ENCODE measurements at regions not wholly inside any gene's neighbourhood (a gene's known extent, or its start where the extent isn't known, plus 50 kb on each side); places are given as distances from the start of the nearest gene placed in this dataset.
A peak's percentile ranks its signal among the peaks of the same experiment; 100 is the strongest.

DNA sequence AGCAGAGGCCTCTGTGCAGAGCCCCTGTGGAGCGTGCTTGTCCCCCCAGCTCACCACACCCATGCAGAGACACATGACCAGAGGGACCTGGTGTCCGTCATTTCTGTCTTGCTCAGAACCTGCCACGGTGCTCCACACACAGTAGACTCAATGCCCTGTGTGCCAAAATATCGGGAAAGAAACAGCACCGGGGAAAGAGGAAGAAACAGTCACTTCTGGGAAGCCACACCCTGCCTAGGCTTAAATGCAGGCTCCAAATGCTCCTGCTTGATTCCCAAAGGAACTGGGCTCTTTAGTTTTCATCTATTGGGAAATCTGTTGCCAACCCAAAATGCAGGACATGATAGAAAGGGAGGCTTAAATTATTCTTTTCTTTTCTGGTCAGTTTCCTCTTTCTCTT is 503.9 kb downstream of the CD83 start:
- DNase-seq (ENCODE audit: low read depth in 4 of 6, low spot score in 6 of 6), result peak in 2 of 6 donors; percentile 28 to 38
- Histone ChIP-seq H3K27ac (ENCODE audit: low read depth, low read length) (no peak overlapping the region), H3K4me3 (ENCODE audit: low read depth, low read length) (no peak overlapping the region), H3K36me3 (ENCODE audit: control insufficient read depth, insufficient read depth, low read length) (no peaks in the 10 kb centered on the region), H3K4me1 (ENCODE audit: control insufficient read depth, insufficient read depth, low read length) (peaks cover 13% of the 10 kb centered on the region), H3K27me3 (ENCODE audit: control insufficient read depth, insufficient read depth, low read length) (peaks cover 5% of the 10 kb centered on the region), H3K9me3 (ENCODE audit: control insufficient read depth, insufficient read depth, low read length) (no peaks in the 10 kb centered on the region)
- 47% methylated on average over 3 of the region's 5 CpGs for WGBS (ENCODE audit: insufficient coverage)

DNA sequence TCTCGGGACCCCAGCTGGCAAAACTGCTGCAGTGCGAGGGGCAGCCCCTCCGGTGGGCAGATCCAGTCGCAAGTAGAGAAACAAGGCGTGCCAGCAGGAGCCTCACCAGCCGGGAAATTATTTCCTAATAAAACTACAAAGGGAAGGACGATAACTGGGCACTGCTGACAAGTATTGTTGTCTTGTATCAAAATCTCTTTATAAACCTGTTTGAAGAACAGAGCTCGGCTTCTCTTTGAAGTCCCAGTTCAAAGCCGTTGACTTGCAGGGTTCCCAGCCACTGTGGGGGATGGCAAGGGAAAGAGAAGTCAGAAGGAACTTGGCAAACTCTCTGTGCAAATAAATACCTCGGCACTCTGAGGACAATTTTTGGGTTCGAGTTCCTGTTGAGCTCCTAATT is 504.5 kb downstream of the CD83 start:
- WGBS (ENCODE audit: insufficient coverage), result 6% methylated on average over 7 of the region's 11 CpGs
- no peaks in the 10 kb centered on the region for H3K9me3 ChIP-seq (ENCODE audit: control insufficient read depth, insufficient read depth, low read length)
- H3K27me3 ChIP-seq (ENCODE audit: control insufficient read depth, insufficient read depth, low read length), result peaks cover 5% of the 10 kb centered on the region
- no peak overlapping the region for H3K4me3 ChIP-seq (ENCODE audit: low read depth, low read length)
- H3K27ac ChIP-seq (ENCODE audit: low read depth, low read length), result peak overlapping the region; percentile 35
- peak in 2 of 6 donors; percentile 65 to 67 for DNase-seq (ENCODE audit: low read depth in 4 of 6, low spot score in 6 of 6)
- no peaks in the 10 kb centered on the region for H3K36me3 ChIP-seq (ENCODE audit: control insufficient read depth, insufficient read depth, low read length)
- peaks cover 13% of the 10 kb centered on the region for H3K4me1 ChIP-seq (ENCODE audit: control insufficient read depth, insufficient read depth, low read length)

DNA sequence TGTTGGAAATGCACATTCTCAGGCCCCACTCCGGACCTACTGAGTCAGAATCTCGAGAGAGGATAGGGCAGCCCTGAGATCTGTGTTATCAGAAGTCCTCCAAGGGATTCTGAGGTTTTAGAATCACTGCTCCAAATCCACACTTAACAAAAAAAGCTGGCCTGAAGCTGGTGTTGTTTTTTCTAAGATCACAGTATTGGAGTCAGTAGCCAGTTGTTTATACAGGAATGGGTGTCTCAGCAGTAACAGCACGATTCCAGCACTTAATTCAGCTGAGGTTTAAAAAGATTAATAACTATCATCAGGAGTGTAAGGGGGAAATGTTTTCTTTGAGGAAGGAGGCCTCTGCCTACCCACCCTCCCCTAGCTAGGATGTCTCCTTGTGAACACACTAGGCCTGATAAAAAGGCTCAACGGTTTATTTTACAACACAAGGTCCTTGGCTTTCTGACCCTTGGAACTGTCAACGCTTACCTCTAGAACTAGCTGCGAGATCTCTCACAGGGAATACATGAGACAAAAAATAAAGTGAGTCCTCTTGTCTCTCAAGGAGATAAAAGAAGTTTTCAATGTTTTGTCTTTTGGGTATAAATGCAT is 505.4 kb downstream of the CD83 start:
- WGBS (ENCODE audit: insufficient coverage), result 83% methylated on average over 5 of the region's 6 CpGs
- H3K27me3 ChIP-seq (ENCODE audit: control insufficient read depth, insufficient read depth, low read length), result peaks cover 5% of the 10 kb centered on the region
- DNase-seq (ENCODE audit: low read depth in 4 of 6, low spot score in 6 of 6), result peak in 1 of 6 donors; percentile 54
- no peaks in the 10 kb centered on the region for H3K9me3 ChIP-seq (ENCODE audit: control insufficient read depth, insufficient read depth, low read length)
- H3K4me1 ChIP-seq (ENCODE audit: control insufficient read depth, insufficient read depth, low read length), result peaks cover 13% of the 10 kb centered on the region
- H3K4me3 ChIP-seq (ENCODE audit: low read depth, low read length), result no peak overlapping the region
- H3K36me3 ChIP-seq (ENCODE audit: control insufficient read depth, insufficient read depth, low read length), result no peaks in the 10 kb centered on the region
- peak overlapping the region; percentile 35 for H3K27ac ChIP-seq (ENCODE audit: low read depth, low read length)

DNA sequence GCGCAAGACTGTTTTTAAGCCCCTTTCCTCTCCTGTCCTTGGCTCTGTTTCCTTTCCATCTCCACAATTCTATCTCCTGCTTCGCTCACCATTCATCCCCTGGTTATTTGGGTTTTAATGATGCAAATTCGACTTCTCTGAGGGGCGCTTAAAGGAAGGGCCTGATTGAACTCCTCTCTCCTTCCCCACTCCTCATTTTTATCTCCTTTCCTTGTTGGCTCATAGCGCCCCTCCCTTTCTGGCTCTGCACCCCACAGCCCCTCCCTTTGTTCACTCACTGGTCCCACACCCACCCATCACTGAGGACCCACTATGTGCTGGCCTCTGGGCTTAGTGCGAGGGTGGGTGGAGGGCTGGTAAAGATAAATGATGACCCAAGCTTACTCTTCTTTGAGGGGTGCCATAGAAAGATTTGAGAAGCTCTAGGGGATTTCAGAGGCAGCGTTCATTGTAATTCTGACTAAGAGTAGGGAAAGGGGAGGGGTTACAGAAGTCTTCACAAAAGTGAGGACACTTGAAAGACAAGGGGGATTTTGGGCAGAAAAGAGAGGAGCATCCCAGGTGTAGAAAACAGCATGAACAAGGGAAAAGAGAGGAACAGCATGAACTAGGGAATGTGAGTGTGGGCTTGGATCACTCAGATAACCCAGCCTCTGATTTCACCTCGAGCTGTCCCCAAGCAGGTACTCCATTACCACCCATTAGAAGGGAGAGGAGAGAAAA is 507.8 kb downstream of the CD83 start:
- Histone ChIP-seq H3K4me3 (ENCODE audit: low read depth, low read length) (no peak overlapping the region), H3K36me3 (ENCODE audit: control insufficient read depth, insufficient read depth, low read length) (no peaks in the 10 kb centered on the region), H3K4me1 (ENCODE audit: control insufficient read depth, insufficient read depth, low read length) (peaks cover 13% of the 10 kb centered on the region), H3K9me3 (ENCODE audit: control insufficient read depth, insufficient read depth, low read length) (no peaks in the 10 kb centered on the region), H3K27ac (ENCODE audit: low read depth, low read length) (no peak overlapping the region), H3K27me3 (ENCODE audit: control insufficient read depth, insufficient read depth, low read length) (peaks cover 10% of the 10 kb centered on the region)
- no peak for DNase-seq (ENCODE audit: low read depth in 4 of 6, low spot score in 6 of 6)
- WGBS (ENCODE audit: insufficient coverage), result 74% methylated on average over 6 of the region's 8 CpGs

DNA sequence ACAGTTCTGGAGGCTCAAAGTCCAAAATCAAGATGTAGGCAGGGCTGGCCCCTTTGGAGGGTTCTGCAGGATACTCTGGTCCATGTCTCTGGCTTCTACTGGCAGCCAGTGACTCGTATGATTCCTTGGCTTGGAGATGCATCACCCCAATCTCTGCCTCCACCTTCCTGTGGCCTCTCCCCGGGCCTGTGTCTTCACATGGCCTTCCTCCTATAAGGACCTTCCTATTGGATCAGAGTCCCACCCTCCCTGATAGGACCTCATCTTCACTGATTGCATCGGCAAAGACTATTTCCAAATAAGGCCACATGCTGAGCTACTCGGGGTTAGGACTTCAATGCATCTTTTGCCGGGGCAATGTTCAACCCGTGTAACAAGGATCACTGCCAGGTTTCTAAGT is 509.0 kb downstream of the CD83 start:
- Histone ChIP-seq H3K27me3 (ENCODE audit: control insufficient read depth, insufficient read depth, low read length) (peaks cover 11% of the 10 kb centered on the region), H3K4me3 (ENCODE audit: low read depth, low read length) (no peak overlapping the region), H3K4me1 (ENCODE audit: control insufficient read depth, insufficient read depth, low read length) (peaks cover 9% of the 10 kb centered on the region), H3K36me3 (ENCODE audit: control insufficient read depth, insufficient read depth, low read length) (no peaks in the 10 kb centered on the region), H3K9me3 (ENCODE audit: control insufficient read depth, insufficient read depth, low read length) (no peaks in the 10 kb centered on the region), H3K27ac (ENCODE audit: low read depth, low read length) (no peak overlapping the region)
- DNase-seq (ENCODE audit: low read depth in 4 of 6, low spot score in 6 of 6), result no peak
- WGBS (ENCODE audit: insufficient coverage), result 87% methylated on average over 6 of the region's 6 CpGs

DNA sequence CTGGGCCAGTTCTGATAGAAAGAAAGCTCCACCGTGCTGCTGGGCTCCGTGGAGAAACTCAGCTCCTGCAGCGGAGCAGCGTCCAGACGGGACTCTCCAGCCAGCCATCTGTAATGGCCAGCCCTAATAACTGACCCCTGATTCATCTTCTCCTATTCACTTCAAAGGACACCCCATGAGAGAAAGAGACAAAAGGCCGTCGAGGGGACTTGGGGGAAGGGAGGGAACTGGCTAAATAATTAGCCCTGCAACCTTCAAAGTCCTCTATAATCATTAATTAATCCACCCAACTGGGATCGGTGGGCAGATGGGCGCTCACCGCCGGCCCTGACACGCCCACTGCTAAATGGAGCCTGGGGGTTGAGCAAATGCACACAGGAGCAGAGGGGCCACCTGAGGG is 512.4 kb downstream of the CD83 start:
- H3K4me3 ChIP-seq (ENCODE audit: low read depth, low read length), result no peak overlapping the region
- peaks cover 6% of the 10 kb centered on the region for H3K27me3 ChIP-seq (ENCODE audit: control insufficient read depth, insufficient read depth, low read length)
- H3K27ac ChIP-seq (ENCODE audit: low read depth, low read length), result no peak overlapping the region
- H3K9me3 ChIP-seq (ENCODE audit: control insufficient read depth, insufficient read depth, low read length), result no peaks in the 10 kb centered on the region
- no peaks in the 10 kb centered on the region for H3K4me1 ChIP-seq (ENCODE audit: control insufficient read depth, insufficient read depth, low read length)
- DNase-seq (ENCODE audit: low read depth in 4 of 6, low spot score in 6 of 6), result no peak
- 36% methylated on average over 6 of the region's 12 CpGs for WGBS (ENCODE audit: insufficient coverage)
- H3K36me3 ChIP-seq (ENCODE audit: control insufficient read depth, insufficient read depth, low read length), result no peaks in the 10 kb centered on the region

DNA sequence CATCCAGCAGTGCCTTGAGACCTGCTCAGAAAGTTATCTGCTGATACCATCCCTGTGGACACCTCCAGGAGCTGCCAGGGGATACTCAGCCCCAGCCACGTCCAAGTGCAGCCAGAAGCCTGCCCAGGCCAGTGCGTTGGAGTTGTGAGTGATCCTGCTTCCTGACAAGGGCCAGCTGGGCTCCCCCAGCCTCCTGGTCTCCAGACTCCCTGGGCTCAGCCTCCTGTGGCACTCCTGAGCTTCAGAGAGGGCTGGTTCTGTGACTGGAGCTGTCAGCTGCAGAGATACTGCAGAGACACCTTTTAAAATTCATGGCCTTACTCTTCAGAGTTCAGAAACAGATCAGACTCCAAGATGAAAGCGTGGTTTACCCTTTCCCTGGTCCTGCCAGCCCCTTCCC is 515.9 kb downstream of the CD83 start:
- no peaks in the 10 kb centered on the region for H3K4me1 ChIP-seq (ENCODE audit: control insufficient read depth, insufficient read depth, low read length)
- DNase-seq (ENCODE audit: low read depth in 4 of 6, low spot score in 6 of 6), result no peak
- no peak overlapping the region for H3K4me3 ChIP-seq (ENCODE audit: low read depth, low read length)
- H3K36me3 ChIP-seq (ENCODE audit: control insufficient read depth, insufficient read depth, low read length), result no peaks in the 10 kb centered on the region
- 70% methylated on average over 3 of the region's 3 CpGs for WGBS (ENCODE audit: insufficient coverage)
- H3K27me3 ChIP-seq (ENCODE audit: control insufficient read depth, insufficient read depth, low read length), result peaks cover 6% of the 10 kb centered on the region
- H3K27ac ChIP-seq (ENCODE audit: low read depth, low read length), result no peak overlapping the region
- H3K9me3 ChIP-seq (ENCODE audit: control insufficient read depth, insufficient read depth, low read length), result no peaks in the 10 kb centered on the region

DNA sequence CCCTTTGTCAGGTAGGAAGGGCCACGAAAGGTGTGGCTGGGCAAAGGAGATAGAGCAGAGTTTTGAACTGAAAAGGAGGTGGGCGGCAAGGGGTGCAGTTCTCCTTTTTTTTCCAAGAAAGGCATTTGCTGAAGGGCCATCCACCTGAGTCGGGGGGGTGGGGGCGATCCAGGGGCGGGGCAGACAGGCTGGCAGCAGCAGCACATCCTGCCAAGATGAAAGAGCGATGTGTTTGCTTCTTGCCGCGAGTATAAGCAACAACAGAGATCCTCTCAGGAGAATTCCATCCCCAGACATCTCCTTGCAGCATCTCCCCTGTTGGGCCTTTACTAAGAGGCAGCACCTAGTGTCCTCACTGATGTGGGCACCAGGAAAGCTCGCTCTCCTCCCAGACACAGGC is 516.5 kb downstream of the CD83 start:
- WGBS (ENCODE audit: insufficient coverage), result 85% methylated on average over 9 of the region's 9 CpGs
- no peaks in the 10 kb centered on the region for H3K9me3 ChIP-seq (ENCODE audit: control insufficient read depth, insufficient read depth, low read length)
- H3K27me3 ChIP-seq (ENCODE audit: control insufficient read depth, insufficient read depth, low read length), result peaks cover 6% of the 10 kb centered on the region

DNA sequence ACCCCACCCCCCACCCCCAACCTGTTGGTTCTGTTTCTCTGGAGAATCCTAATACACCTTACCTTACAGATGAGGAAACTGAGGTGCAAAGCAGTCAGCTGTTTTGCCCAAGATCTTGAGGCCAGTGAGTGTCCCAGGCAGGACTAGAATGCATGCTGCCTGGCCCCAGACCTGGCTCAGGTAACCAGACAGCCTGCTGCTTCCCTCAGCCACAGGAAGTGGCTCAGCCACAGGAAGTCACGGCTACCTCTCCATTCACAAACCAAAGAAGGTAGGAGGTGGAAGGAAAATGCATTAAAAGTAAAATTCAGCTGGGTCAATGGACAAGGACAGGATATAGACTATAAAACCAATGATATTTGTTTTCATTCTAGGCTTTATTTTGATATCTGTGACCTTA is 517.6 kb downstream of the CD83 start:
- H3K4me1 ChIP-seq (ENCODE audit: control insufficient read depth, insufficient read depth, low read length), result peaks cover 9% of the 10 kb centered on the region
- H3K9me3 ChIP-seq (ENCODE audit: control insufficient read depth, insufficient read depth, low read length), result no peaks in the 10 kb centered on the region
- H3K4me3 ChIP-seq (ENCODE audit: low read depth, low read length), result no peak overlapping the region
- no peak for DNase-seq (ENCODE audit: low read depth in 4 of 6, low spot score in 6 of 6)
- peaks cover 3% of the 10 kb centered on the region for H3K27me3 ChIP-seq (ENCODE audit: control insufficient read depth, insufficient read depth, low read length)
- H3K27ac ChIP-seq (ENCODE audit: low read depth, low read length), result no peak overlapping the region
- no peaks in the 10 kb centered on the region for H3K36me3 ChIP-seq (ENCODE audit: control insufficient read depth, insufficient read depth, low read length)
- WGBS (ENCODE audit: insufficient coverage), result no CpG with 5 or more reads among the region's 1 CpG

More for the DNA sequence above, 516.5 kb downstream of the CD83 start:
- H3K27ac ChIP-seq (ENCODE audit: low read depth, low read length), result no peak overlapping the region
- no peaks in the 10 kb centered on the region for H3K36me3 ChIP-seq (ENCODE audit: control insufficient read depth, insufficient read depth, low read length)
- peaks cover 3% of the 10 kb centered on the region for H3K4me1 ChIP-seq (ENCODE audit: control insufficient read depth, insufficient read depth, low read length)
- no peak overlapping the region for H3K4me3 ChIP-seq (ENCODE audit: low read depth, low read length)
- DNase-seq (ENCODE audit: low read depth in 4 of 6, low spot score in 6 of 6), result no peak

DNA sequence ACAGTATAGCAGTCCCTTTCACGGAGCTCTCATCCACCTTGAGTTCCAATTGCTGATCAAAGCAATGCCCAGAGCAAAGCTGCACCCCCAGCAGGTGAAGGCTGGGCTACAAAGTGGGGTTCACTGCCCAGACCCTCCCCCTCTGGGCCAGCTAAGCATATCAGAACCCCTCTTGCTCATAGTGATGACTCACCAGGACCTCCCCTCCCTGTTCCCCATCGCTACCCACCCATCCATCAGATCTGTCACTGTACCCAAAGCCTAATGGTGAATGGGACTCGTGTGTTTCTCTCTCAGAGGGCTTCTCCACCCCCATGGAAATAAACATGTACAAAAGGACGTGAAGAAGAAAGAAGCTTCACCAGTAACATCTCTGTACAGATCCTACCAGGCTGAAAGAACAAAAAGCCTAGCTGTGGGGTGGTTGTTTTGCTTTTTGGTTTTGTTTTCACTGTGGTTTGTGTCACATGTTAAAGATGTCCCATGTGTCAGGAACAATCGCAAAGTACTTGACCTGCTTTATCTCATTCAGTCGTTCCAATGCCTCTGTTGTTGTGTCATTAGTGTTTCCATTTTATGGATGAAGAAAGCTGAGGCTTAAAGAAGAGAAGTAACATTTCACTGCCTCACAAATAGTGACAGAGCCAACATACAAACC is 518.5 kb downstream of the CD83 start:
- H3K27ac ChIP-seq (ENCODE audit: low read depth, low read length), result no peak overlapping the region
- H3K36me3 ChIP-seq (ENCODE audit: control insufficient read depth, insufficient read depth, low read length), result no peaks in the 10 kb centered on the region
- H3K4me3 ChIP-seq (ENCODE audit: low read depth, low read length), result no peak overlapping the region
- no peaks in the 10 kb centered on the region for H3K9me3 ChIP-seq (ENCODE audit: control insufficient read depth, insufficient read depth, low read length)
- DNase-seq (ENCODE audit: low read depth in 4 of 6, low spot score in 6 of 6), result no peak
- H3K4me1 ChIP-seq (ENCODE audit: control insufficient read depth, insufficient read depth, low read length), result peaks cover 11% of the 10 kb centered on the region
- 90% methylated on average over 2 of the region's 6 CpGs for WGBS (ENCODE audit: insufficient coverage)
- H3K27me3 ChIP-seq (ENCODE audit: control insufficient read depth, insufficient read depth, low read length), result no peaks in the 10 kb centered on the region
